ENCODE measurements at regions not wholly inside any gene's neighbourhood (a gene's known extent, or its start where the extent isn't known, plus 50 kb on each side); places are given as distances from the start of the nearest gene placed in this dataset.

GRCh38 chr6:87824958-87825491 is 123.0 kb upstream of the AKIRIN2 start:
- H3K27ac ChIP-seq (ENCODE audit: low read depth, low read length): peak overlapping the region; percentile 20

DNA sequence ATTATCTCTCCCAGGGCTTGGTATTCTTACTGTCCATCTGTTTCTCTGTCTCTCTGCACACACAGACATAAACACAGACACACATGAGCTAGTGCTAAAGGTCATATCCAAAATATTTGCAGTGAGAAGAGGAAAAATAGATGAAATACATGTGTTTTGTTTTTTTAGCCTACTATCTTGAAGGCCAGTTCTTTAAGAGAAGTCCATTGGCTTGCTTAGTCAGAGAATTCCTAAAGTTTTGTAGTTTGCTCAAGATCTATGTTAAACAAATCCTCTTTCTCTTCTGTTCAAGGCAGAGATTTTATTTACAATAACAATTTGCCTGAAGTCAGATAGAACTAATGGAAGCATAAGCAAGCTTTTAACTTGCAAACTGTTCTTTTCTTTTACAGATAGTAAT is 120.0 kb upstream of the AKIRIN2 start:
- H3K27ac ChIP-seq (ENCODE audit: low read depth, low read length): no peak overlapping the region
- H3K36me3 ChIP-seq (ENCODE audit: control insufficient read depth in 3 of 3, insufficient read depth in 3 of 3, low read length in 3 of 3): no peaks in the 10 kb centered on the region
- H3K27me3 ChIP-seq (ENCODE audit: control insufficient read depth in 3 of 3, insufficient read depth in 3 of 3, low read length in 3 of 3): no peaks in the 10 kb centered on the region
- H3K9me3 ChIP-seq (ENCODE audit: control insufficient read depth in 3 of 3, low read length in 3 of 3): no peaks in the 10 kb centered on the region
- no peak overlapping the region for H3K9ac ChIP-seq (ENCODE audit: low read depth in 1 of 3, low read length in 3 of 3)
- H3K4me3 ChIP-seq (ENCODE audit: low read length in 3 of 3): no peak overlapping the region
- peaks cover 0 to 4% (median 0%) of the 10 kb centered on the region in 3 donors for H3K4me1 ChIP-seq (ENCODE audit: control insufficient read depth in 3 of 3, insufficient read depth in 3 of 3, low read length in 3 of 3)

More at GRCh38 chr6:87824958-87825491, 123.0 kb upstream of the AKIRIN2 start:
- Histone ChIP-seq H3K4me1 (ENCODE audit: control insufficient read depth in 3 of 3, insufficient read depth in 3 of 3, low read length in 3 of 3) (peaks cover 0 to 4% (median 0%) of the 10 kb centered on the region in 3 donors), H3K27me3 (ENCODE audit: control insufficient read depth in 3 of 3, insufficient read depth in 3 of 3, low read length in 3 of 3) (no peaks in the 10 kb centered on the region), H3K36me3 (ENCODE audit: control insufficient read depth in 3 of 3, insufficient read depth in 3 of 3, low read length in 3 of 3) (no peaks in the 10 kb centered on the region), H3K9me3 (ENCODE audit: control insufficient read depth in 3 of 3, low read length in 3 of 3) (no peaks in the 10 kb centered on the region), H3K4me3 (ENCODE audit: low read length in 3 of 3) (no peak overlapping the region), H3K9ac (ENCODE audit: low read depth in 1 of 3, low read length in 3 of 3) (no peak overlapping the region)

DNA sequence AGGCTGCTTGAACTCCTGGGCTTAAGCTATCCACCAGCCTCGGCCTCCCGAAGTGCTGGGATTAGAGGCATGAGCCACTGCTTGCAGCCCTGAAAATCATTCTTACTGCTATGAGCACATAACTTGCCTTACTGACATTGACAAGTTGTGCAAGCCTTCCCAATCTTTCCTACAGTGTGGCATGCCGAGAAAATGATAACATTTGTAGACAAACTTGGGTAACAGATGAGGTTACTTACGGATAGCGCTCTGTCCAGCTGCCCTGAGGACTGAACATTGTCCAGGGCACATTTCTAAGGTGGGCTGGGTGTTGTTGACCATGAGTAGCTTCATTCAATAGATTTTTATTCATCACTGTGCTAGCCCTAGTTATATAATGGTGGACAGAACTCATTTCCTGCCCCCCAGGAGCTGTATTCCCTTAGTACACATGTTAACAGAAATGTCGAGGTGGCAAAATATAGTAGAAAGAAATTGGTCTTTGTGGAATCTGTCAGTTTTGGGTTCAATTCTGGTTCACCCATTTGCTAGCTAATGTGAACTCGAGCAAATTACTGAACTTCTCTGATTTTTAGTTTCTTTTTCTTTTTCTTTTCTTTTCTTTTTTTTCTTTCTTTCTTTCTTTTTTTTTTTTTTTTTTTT is 118.4 kb upstream of the AKIRIN2 start:
- no peaks in the 10 kb centered on the region for H3K36me3 ChIP-seq (ENCODE audit: control insufficient read depth in 3 of 3, insufficient read depth in 3 of 3, low read length in 3 of 3)
- no peak overlapping the region for H3K9ac ChIP-seq (ENCODE audit: low read depth in 1 of 3, low read length in 3 of 3)
- no peaks in the 10 kb centered on the region for H3K4me1 ChIP-seq (ENCODE audit: control insufficient read depth in 3 of 3, insufficient read depth in 3 of 3, low read length in 3 of 3)
- no peaks in the 10 kb centered on the region for H3K27me3 ChIP-seq (ENCODE audit: control insufficient read depth in 3 of 3, insufficient read depth in 3 of 3, low read length in 3 of 3)
- H3K9me3 ChIP-seq (ENCODE audit: control insufficient read depth in 3 of 3, low read length in 3 of 3): no peaks in the 10 kb centered on the region
- H3K27ac ChIP-seq (ENCODE audit: low read depth, low read length): no peak overlapping the region
- no peak overlapping the region for H3K4me3 ChIP-seq (ENCODE audit: low read length in 3 of 3)

DNA sequence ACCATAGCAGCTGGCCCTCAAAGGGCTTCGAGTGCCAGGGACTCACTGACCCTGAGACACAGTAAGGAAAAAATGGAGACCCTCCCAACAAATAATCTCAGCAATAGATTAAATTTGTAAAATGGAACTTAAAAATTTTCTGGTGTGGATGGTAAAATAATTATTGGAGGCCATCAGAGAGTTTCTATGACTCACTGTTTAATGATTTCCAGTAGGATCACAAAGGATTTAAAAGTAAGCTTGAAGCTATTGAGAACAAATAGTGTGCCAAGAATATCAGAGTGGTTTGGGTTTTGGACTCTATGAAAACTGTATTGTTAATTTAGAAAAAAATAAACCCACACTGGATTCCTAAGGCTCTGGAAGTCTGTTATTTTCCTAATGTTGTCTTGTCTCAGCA is 115.2 kb upstream of the AKIRIN2 start:
- H3K4me1 ChIP-seq (ENCODE audit: control insufficient read depth in 3 of 3, insufficient read depth in 3 of 3, low read length in 3 of 3): no peaks in the 10 kb centered on the region
- no peak overlapping the region for H3K27ac ChIP-seq (ENCODE audit: low read depth, low read length)
- no peak overlapping the region for H3K4me3 ChIP-seq (ENCODE audit: low read length in 3 of 3)
- H3K36me3 ChIP-seq (ENCODE audit: control insufficient read depth in 3 of 3, insufficient read depth in 3 of 3, low read length in 3 of 3): no peaks in the 10 kb centered on the region
- H3K9me3 ChIP-seq (ENCODE audit: control insufficient read depth in 3 of 3, low read length in 3 of 3): no peaks in the 10 kb centered on the region
- peaks cover 0 to 1% (median 0%) of the 10 kb centered on the region in 3 donors for H3K27me3 ChIP-seq (ENCODE audit: control insufficient read depth in 3 of 3, insufficient read depth in 3 of 3, low read length in 3 of 3)
- H3K9ac ChIP-seq (ENCODE audit: low read depth in 1 of 3, low read length in 3 of 3): no peak overlapping the region

DNA sequence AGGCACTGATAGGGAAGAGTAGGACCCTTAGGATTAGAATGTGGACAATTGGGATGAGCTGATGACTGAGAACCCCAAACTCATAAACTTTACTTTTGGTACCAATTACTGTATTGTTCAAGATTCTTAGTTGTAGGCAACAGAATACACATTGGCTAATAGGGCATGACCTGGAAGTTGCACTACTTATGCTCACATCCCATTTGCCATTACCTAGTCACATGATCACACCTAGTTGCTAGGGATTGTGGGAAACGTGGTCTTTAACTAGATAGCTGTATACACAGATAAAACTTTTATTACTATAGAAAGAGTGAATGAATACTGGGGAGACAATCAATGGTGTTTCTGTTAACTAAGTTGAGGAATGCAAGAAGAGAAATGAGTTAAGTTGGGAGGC is 113.4 kb upstream of the AKIRIN2 start:
- H3K27me3 ChIP-seq (ENCODE audit: control insufficient read depth in 3 of 3, insufficient read depth in 3 of 3, low read length in 3 of 3): peaks cover 0 to 5% (median 0%) of the 10 kb centered on the region in 3 donors
- H3K4me3 ChIP-seq (ENCODE audit: low read length in 3 of 3): no peak overlapping the region
- no peaks in the 10 kb centered on the region for H3K36me3 ChIP-seq (ENCODE audit: control insufficient read depth in 3 of 3, insufficient read depth in 3 of 3, low read length in 3 of 3)
- H3K4me1 ChIP-seq (ENCODE audit: control insufficient read depth in 3 of 3, insufficient read depth in 3 of 3, low read length in 3 of 3): no peaks in the 10 kb centered on the region
- no peaks in the 10 kb centered on the region for H3K9me3 ChIP-seq (ENCODE audit: control insufficient read depth in 3 of 3, low read length in 3 of 3)
- no peak overlapping the region for H3K27ac ChIP-seq (ENCODE audit: low read depth, low read length)
- no peak overlapping the region for H3K9ac ChIP-seq (ENCODE audit: low read depth in 1 of 3, low read length in 3 of 3)

DNA sequence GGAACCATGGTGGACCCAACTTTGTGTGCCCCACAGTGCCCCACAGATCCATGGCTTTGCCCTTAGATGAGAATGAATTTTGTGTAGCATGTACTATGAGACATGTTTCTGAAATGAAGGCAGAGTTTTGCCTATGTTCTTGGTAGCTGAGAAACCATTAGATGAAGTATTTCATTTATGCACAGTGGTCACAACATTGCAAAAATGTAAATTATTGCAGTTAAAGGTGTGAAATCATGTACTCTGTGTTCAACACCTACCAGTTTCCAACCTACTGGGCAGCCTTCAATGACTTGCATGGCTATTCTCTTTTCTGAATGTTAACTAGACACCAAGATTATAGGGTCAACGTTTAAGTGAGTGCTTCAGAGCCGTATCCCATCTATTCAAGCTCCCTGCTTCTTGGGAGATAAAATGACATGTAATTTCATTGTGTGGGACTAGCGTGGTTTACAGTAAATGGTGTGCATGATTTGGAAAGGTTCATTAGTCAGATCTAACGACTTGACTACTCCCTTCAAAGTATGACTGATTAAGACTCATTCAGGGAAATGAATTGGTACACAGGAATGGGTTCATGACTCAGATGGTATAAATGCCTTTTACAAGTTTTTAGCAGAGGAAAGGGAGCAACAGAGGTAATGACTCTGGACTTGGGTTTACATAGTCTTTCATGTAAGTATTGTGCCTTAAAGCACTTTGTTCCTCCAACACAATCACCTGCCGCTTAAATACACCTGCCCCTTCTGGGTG is 106.1 kb upstream of the AKIRIN2 start:
- peaks cover 0 to 2% (median 0%) of the 10 kb centered on the region in 3 donors for H3K4me1 ChIP-seq (ENCODE audit: control insufficient read depth in 3 of 3, insufficient read depth in 3 of 3, low read length in 3 of 3)
- no peak overlapping the region for H3K9ac ChIP-seq (ENCODE audit: low read depth in 1 of 3, low read length in 3 of 3)
- no peaks in the 10 kb centered on the region for H3K36me3 ChIP-seq (ENCODE audit: control insufficient read depth in 3 of 3, insufficient read depth in 3 of 3, low read length in 3 of 3)
- H3K4me3 ChIP-seq (ENCODE audit: low read length in 3 of 3): no peak overlapping the region
- no peak overlapping the region for H3K27ac ChIP-seq (ENCODE audit: low read depth, low read length)
- H3K27me3 ChIP-seq (ENCODE audit: control insufficient read depth in 3 of 3, insufficient read depth in 3 of 3, low read length in 3 of 3): peaks cover 0 to 5% (median 0%) of the 10 kb centered on the region in 3 donors
- H3K9me3 ChIP-seq (ENCODE audit: control insufficient read depth in 3 of 3, low read length in 3 of 3): no peaks in the 10 kb centered on the region

DNA sequence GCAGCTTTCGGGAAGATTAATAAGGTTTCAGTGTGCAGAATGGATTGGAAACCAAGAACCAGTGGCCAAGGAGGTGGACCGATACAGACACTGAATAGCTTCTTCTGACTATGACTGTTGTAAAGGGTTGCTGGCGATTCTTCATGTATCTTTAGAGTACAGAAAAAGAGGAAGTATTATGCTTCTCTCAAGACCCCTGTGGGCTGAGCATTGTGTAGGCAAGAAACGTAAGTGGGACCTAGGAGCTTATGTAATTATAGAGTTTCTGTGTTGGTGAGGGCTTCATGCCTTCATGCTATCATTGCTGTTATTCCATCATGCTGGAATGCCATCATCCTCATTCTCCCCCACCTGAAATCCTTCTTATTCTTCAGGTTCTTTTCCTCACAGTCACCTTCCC is 105.4 kb upstream of the AKIRIN2 start:
- Histone ChIP-seq H3K36me3 (ENCODE audit: control insufficient read depth in 3 of 3, insufficient read depth in 3 of 3, low read length in 3 of 3) (no peaks in the 10 kb centered on the region), H3K9me3 (ENCODE audit: control insufficient read depth in 3 of 3, low read length in 3 of 3) (no peaks in the 10 kb centered on the region), H3K9ac (ENCODE audit: low read depth in 1 of 3, low read length in 3 of 3) (no peak overlapping the region), H3K4me1 (ENCODE audit: control insufficient read depth in 3 of 3, insufficient read depth in 3 of 3, low read length in 3 of 3) (peaks cover 0 to 2% (median 0%) of the 10 kb centered on the region in 3 donors), H3K4me3 (ENCODE audit: low read length in 3 of 3) (no peak overlapping the region), H3K27ac (ENCODE audit: low read depth, low read length) (no peak overlapping the region), H3K27me3 (ENCODE audit: control insufficient read depth in 3 of 3, insufficient read depth in 3 of 3, low read length in 3 of 3) (peaks cover 0 to 5% (median 0%) of the 10 kb centered on the region in 3 donors)

GRCh38 chr6:87806635-87807034 is 104.6 kb upstream of the AKIRIN2 start:
- no peaks in the 10 kb centered on the region for H3K36me3 ChIP-seq (ENCODE audit: control insufficient read depth in 3 of 3, insufficient read depth in 3 of 3, low read length in 3 of 3)
- H3K9ac ChIP-seq (ENCODE audit: low read depth in 1 of 3, low read length in 3 of 3): no peak overlapping the region
- peak overlapping the region in 1 of 3 donors; percentile 31 for H3K4me3 ChIP-seq (ENCODE audit: low read length in 3 of 3)
- H3K27me3 ChIP-seq (ENCODE audit: control insufficient read depth in 3 of 3, insufficient read depth in 3 of 3, low read length in 3 of 3): no peaks in the 10 kb centered on the region
- no peak overlapping the region for H3K27ac ChIP-seq (ENCODE audit: low read depth, low read length)
- peaks cover 0 to 2% (median 0%) of the 10 kb centered on the region in 3 donors for H3K4me1 ChIP-seq (ENCODE audit: control insufficient read depth in 3 of 3, insufficient read depth in 3 of 3, low read length in 3 of 3)
- no peaks in the 10 kb centered on the region for H3K9me3 ChIP-seq (ENCODE audit: control insufficient read depth in 3 of 3, low read length in 3 of 3)

DNA sequence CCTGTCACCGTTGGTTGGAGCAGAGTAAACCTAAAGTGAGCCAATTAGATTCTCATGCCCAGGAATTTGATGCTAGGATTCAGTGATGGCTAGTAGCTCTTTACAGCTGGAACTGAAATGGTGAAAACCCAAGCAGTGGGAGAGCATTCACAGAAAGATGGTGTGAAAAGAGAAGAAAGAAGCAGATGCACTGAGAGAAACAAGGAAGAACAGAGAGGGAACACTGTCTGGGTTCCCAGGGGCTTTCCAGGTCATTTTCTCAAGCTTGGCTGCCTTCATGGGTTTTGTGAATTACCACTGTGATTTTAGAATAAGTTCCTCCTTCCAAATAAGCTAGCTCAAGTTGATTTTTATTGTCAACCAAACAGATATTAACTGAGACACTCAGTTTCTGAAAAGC is 104.1 kb upstream of the AKIRIN2 start:
- no peak overlapping the region for H3K27ac ChIP-seq (ENCODE audit: low read depth, low read length)
- no peaks in the 10 kb centered on the region for H3K27me3 ChIP-seq (ENCODE audit: control insufficient read depth in 3 of 3, insufficient read depth in 3 of 3, low read length in 3 of 3)
- no peaks in the 10 kb centered on the region for H3K9me3 ChIP-seq (ENCODE audit: control insufficient read depth in 3 of 3, low read length in 3 of 3)
- H3K36me3 ChIP-seq (ENCODE audit: control insufficient read depth in 3 of 3, insufficient read depth in 3 of 3, low read length in 3 of 3): no peaks in the 10 kb centered on the region
- H3K4me3 ChIP-seq (ENCODE audit: low read length in 3 of 3): no peak overlapping the region
- H3K4me1 ChIP-seq (ENCODE audit: control insufficient read depth in 3 of 3, insufficient read depth in 3 of 3, low read length in 3 of 3): peaks cover 0 to 2% (median 0%) of the 10 kb centered on the region in 3 donors
- H3K9ac ChIP-seq (ENCODE audit: low read depth in 1 of 3, low read length in 3 of 3): no peak overlapping the region

GRCh38 chr6:87803791-87804190 is 101.8 kb upstream of the AKIRIN2 start:
- H3K27me3 ChIP-seq (ENCODE audit: control insufficient read depth in 3 of 3, insufficient read depth in 3 of 3, low read length in 3 of 3): no peaks in the 10 kb centered on the region
- H3K9me3 ChIP-seq (ENCODE audit: control insufficient read depth in 3 of 3, low read length in 3 of 3): no peaks in the 10 kb centered on the region
- H3K27ac ChIP-seq (ENCODE audit: low read depth, low read length): no peak overlapping the region
- H3K4me3 ChIP-seq (ENCODE audit: low read length in 3 of 3): no peak overlapping the region
- no peaks in the 10 kb centered on the region for H3K36me3 ChIP-seq (ENCODE audit: control insufficient read depth in 3 of 3, insufficient read depth in 3 of 3, low read length in 3 of 3)
- H3K4me1 ChIP-seq (ENCODE audit: control insufficient read depth in 3 of 3, insufficient read depth in 3 of 3, low read length in 3 of 3): peaks cover 0 to 2% (median 0%) of the 10 kb centered on the region in 3 donors
- no peak overlapping the region for H3K9ac ChIP-seq (ENCODE audit: low read depth in 1 of 3, low read length in 3 of 3)
